GM18951 (cell line): ENCODE measurements at regions not wholly inside any gene's neighbourhood (a gene's known extent, or its start where the extent isn't known, plus 50 kb on each side); places are given as distances from the start of the nearest gene placed in this dataset.
"Not testable (repeated sequence)": the region's sequence is repeated elsewhere in the genome, so short reads cannot be mapped to it uniquely, and the experiment has no call there.

ENCODE experiments used
- POLR2A ChIP-seq: IDR thresholded peaks from 4 replicates; pipeline ENCODE4 v1.6.1; 2011; ENCODE audit warnings: mild to moderate bottlenecking; ENCODE audit not compliant: insufficient read length, insufficient read depth; ENCODE audit errors: extremely low read depth
- in situ Hi-C: fragments of 300-500 bp; cut with MboI; formaldehyde crosslinking; loops from one replicate; pipeline ENCODE4 v1.12.0; 2022; ENCODE audit warnings: low sequenced_read_pairs, mixed read lengths, inconsistent platforms; ENCODE audit not compliant: unreplicated experiment

- in situ Hi-C loops, result no loop called here
- no peak for TF ChIP-seq POLR2A
These were observed 199.9 kb upstream of the CDKN2B start for GRCh38 chr9:22208846-22209585.

GRCh38 chr9:22210262-22210661 lies 201.2 kb upstream of the CDKN2B start:
- no peak for TF ChIP-seq POLR2A
- in situ Hi-C loops, result no loop called here

- in situ Hi-C loops, result no loop called here
- no peak for TF ChIP-seq POLR2A
These were observed 201.8 kb upstream of the CDKN2B start for GRCh38 chr9:22210936-22211335.

- no peak for TF ChIP-seq POLR2A
These were observed 202.7 kb upstream of the CDKN2B start for GRCh38 chr9:22211588-22212360.

GRCh38 chr9:22214021-22214420 lies 204.9 kb upstream of the CDKN2B start:
- in situ Hi-C loops, result no loop called here
- TF ChIP-seq POLR2A, result no peak

More at GRCh38 chr9:22211588-22212360, 202.7 kb upstream of the CDKN2B start:
- in situ Hi-C loops, result no loop called here

GRCh38 chr9:22214497-22215031 lies 205.5 kb upstream of the CDKN2B start:
- in situ Hi-C loops, result no loop called here
- TF ChIP-seq POLR2A, result no peak

GRCh38 chr9:22215521-22215920 lies 206.4 kb upstream of the CDKN2B start:
- in situ Hi-C loops, result no loop called here
- TF ChIP-seq POLR2A, result no peak

GRCh38 chr9:22216730-22217172 lies 207.6 kb upstream of the CDKN2B start:
- no peak for TF ChIP-seq POLR2A
- in situ Hi-C loops, result no loop called here

- in situ Hi-C loops, result no loop called here
- TF ChIP-seq POLR2A, result no peak
These were observed 208.1 kb upstream of the CDKN2B start for GRCh38 chr9:22217254-22217653.

GRCh38 chr9:22225856-22226255 lies 216.8 kb upstream of the CDKN2B start:
- in situ Hi-C loops, result not testable (repeated sequence)

- no peak for TF ChIP-seq POLR2A
- in situ Hi-C loops, result no loop called here
These were observed 218.6 kb upstream of the DMRTA1 start for GRCh38 chr9:22227986-22228385.

GRCh38 chr9:22228542-22228941 lies 218.1 kb upstream of the DMRTA1 start:
- in situ Hi-C loops, result no loop called here

GRCh38 chr9:22229069-22229468 lies 217.6 kb upstream of the DMRTA1 start:
- in situ Hi-C loops, result no loop called here

More at GRCh38 chr9:22228542-22228941, 218.1 kb upstream of the DMRTA1 start:
- TF ChIP-seq POLR2A, result no peak

GRCh38 chr9:22231309-22231708 lies 215.3 kb upstream of the DMRTA1 start:
- in situ Hi-C loops, result loop anchor here (10.0 kb wide), 1 partner anchor 417 kb away; no protein-coding TSS in a partner anchor

More at GRCh38 chr9:22229069-22229468, 217.6 kb upstream of the DMRTA1 start:
- TF ChIP-seq POLR2A, result no peak
